NB4 (cell line): ENCODE measurements at regions not wholly inside any gene's neighbourhood (a gene's known extent, or its start where the extent isn't known, plus 50 kb on each side); places are given as distances from the start of the nearest gene placed in this dataset.

Source experiments
- CTCF ChIP-seq: IDR thresholded peaks from one replicate; pipeline ENCODE4 v1.5.1; 2012; ENCODE audit warnings: low read depth, low read length
- MYC ChIP-seq: IDR thresholded peaks from 2 replicates; pipeline ENCODE4 v1.6.1; 2011; ENCODE audit warnings: low read depth, low read length
- POLR2A ChIP-seq: IDR thresholded peaks from 2 replicates; pipeline ENCODE4 v1.6.1; 2011; ENCODE audit warnings: mild to moderate bottlenecking; ENCODE audit not compliant: insufficient read length; ENCODE audit errors: extremely low read depth

- TF ChIP-seq CTCF (no peak), POLR2A (no peak), MYC (no peak)
Observed at GRCh38 chr11:80524349-80524748, 1083.5 kb upstream of the TENM4 start.
